ENCODE measurements at regions not wholly inside any gene's neighbourhood (a gene's known extent, or its start where the extent isn't known, plus 50 kb on each side); places are given as distances from the start of the nearest gene placed in this dataset.

DNA sequence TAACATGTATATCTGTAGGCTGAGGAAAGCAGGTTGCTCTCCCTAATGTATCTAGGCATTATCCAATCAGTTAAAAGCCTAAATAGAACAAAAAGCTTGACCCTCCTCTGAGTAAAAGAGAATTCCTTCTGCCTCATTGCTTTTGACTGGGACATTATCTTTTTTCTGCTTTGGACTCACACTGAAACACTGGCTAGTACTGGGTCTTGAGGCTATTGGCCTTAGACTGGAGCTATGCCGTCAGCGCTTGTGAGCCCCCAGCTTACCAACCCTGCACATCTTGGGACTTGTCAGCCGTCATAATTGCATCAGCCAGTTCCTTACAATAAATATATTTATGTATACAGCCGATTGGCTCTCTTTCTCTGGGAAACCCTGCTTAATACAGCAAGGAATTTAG lies 206.8 kb upstream of the ARHGAP24 start:
- TF ChIP-seq POLR2AphosphoS5 (IDR thresholded peaks at IDR 0.05; ENCODE audit: low read depth, low read length) (no peak), POLR2A (IDR thresholded peaks at IDR 0.05; ENCODE audit: low read depth, low read length) (no peak)

All from GM12892 (cell line).